Ishikawa (cell line): ENCODE measurements at regions not wholly inside any gene's neighbourhood (a gene's known extent, or its start where the extent isn't known, plus 50 kb on each side); places are given as distances from the start of the nearest gene placed in this dataset.

ENCODE experiments used
- CEBPB ChIP-seq: IDR thresholded peaks from 2 replicates; pipeline ENCODE4 v1.6.1; 2012
- CREB1 ChIP-seq: IDR thresholded peaks from 2 replicates; pipeline ENCODE4 v1.6.1; 2012; ENCODE audit warnings: low read depth
- EGR1 ChIP-seq: IDR thresholded peaks from 2 replicates; pipeline ENCODE4 v1.6.1; 2012
- EP300 ChIP-seq: IDR thresholded peaks from 2 replicates; pipeline ENCODE4 v1.6.1; 2012; ENCODE audit warnings: borderline replicate concordance
- FOXM1 ChIP-seq: IDR thresholded peaks from 2 replicates; pipeline ENCODE4 v1.6.1; 2012; ENCODE audit warnings: low read depth, borderline replicate concordance
- MAX ChIP-seq: IDR thresholded peaks from 2 replicates; pipeline ENCODE4 v1.6.1; 2012
- NFIC ChIP-seq: IDR thresholded peaks from 2 replicates; pipeline ENCODE4 v1.6.1; 2012
- RAD21 ChIP-seq: IDR thresholded peaks from 2 replicates; pipeline ENCODE4 v1.6.1; 2012; ENCODE audit warnings: low read depth
- REST ChIP-seq: IDR thresholded peaks from 2 replicates; pipeline ENCODE4 v1.6.1; 2012; ENCODE audit warnings: low read depth, mild to moderate bottlenecking
- TAF1 ChIP-seq: IDR thresholded peaks from 2 replicates; pipeline ENCODE4 v1.6.1; 2012; ENCODE audit warnings: low read depth, mild to moderate bottlenecking
- TCF12 ChIP-seq: IDR thresholded peaks from 2 replicates; pipeline ENCODE4 v1.6.1; 2012; ENCODE audit warnings: low read depth
- TEAD4 ChIP-seq: IDR thresholded peaks from 2 replicates; pipeline ENCODE4 v1.6.1; 2012
- YY1 ChIP-seq: IDR thresholded peaks from 2 replicates; pipeline ENCODE4 v1.6.1; 2012; ENCODE audit warnings: low read depth
- ZBTB7A ChIP-seq: IDR thresholded peaks from 2 replicates; pipeline ENCODE4 v1.6.1; 2012; ENCODE audit warnings: low read depth
- TF ChIP-seq, protein P1 (sequence below): IDR thresholded peaks from 2 replicates; pipeline ENCODE4 v1.6.1; 2012

DNA sequence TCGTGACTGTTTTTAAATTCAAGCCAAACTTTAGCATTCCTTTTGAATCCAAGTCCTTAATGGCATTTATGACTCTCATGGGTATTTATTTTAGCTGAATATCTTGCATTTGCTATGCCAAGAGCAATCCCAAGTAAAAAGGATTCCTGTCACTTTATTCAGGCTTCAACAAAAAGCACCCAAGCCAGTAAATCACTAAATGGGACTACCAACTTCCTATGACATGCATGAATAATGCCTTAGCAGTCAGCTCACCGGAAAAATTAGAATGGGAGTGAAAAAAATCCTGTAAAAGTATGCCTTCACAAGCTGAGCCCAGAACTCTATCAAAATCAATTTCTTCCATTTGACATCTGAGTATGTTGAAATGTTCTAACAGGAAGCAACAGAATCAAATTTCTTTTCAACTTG, 1297.9 kb downstream of the ROBO2 start:
- TF ChIP-seq EGR1 = no peak

GRCh38 chr3:78338405-78338804, 1298.5 kb downstream of the ROBO2 start:
- TF ChIP-seq EGR1 = no peak
- TF ChIP-seq, protein P1, sequence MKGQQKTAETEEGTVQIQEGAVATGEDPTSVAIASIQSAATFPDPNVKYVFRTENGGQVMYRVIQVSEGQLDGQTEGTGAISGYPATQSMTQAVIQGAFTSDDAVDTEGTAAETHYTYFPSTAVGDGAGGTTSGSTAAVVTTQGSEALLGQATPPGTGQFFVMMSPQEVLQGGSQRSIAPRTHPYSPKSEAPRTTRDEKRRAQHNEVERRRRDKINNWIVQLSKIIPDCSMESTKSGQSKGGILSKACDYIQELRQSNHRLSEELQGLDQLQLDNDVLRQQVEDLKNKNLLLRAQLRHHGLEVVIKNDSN = no peak
- no peak for TF ChIP-seq YY1
- no peak for TF ChIP-seq FOXM1

DNA sequence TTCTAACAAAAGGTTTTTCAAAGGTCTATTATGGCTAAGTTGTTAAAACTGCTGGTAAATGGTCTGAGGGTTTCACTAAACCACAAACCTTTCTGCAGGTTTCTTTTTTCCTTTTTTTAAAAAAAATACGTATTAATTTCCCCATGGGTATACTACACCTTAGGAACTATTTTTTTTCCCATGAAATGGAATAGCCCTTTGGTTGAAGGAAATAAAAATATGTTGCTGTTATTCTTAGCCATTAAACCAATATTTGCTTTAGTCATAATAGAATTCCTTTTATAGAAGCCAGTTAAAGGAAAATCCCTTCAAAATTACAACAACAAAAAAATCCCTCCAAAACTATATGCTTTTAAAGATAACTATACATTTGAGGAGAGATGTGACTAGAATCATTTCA, 1303.3 kb downstream of the ROBO2 start:
- no peak for TF ChIP-seq TEAD4
- no peak for TF ChIP-seq CREB1
- TF ChIP-seq NFIC = no peak
- TF ChIP-seq EGR1 = no peak
- no peak for TF ChIP-seq TAF1
- TF ChIP-seq MAX = no peak
- TF ChIP-seq YY1 = no peak
- no peak for TF ChIP-seq RAD21
- TF ChIP-seq FOXM1 = no peak
- TF ChIP-seq, protein P1 = no peak
- TF ChIP-seq REST = no peak
- TF ChIP-seq TCF12 = no peak
- TF ChIP-seq CEBPB = no peak
- TF ChIP-seq EP300 = no peak
- no peak for TF ChIP-seq ZBTB7A

DNA sequence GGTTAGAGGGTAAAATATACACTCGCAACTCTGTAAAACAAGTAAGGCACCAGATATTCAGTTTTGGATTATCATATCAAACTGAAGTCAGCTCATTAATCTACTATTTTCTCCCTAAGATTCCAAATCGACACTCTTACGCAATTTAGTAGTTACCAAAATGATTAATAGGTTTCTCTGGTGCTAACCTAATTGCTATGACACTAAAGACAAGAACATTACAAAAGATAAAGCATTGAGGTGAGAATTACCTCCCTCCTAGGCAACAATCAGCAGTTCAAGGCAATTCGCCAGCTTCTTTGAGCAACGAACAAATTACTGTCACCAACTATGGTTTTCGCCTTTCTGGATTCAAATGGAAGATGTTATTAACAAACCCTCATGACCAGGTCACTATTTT, 1305.0 kb downstream of the ROBO2 start:
- TF ChIP-seq CEBPB = no peak
- no peak for TF ChIP-seq TCF12
- no peak for TF ChIP-seq REST
- TF ChIP-seq, protein P1 = no peak
- TF ChIP-seq YY1 = no peak
- no peak for TF ChIP-seq RAD21
- no peak for TF ChIP-seq TEAD4

DNA sequence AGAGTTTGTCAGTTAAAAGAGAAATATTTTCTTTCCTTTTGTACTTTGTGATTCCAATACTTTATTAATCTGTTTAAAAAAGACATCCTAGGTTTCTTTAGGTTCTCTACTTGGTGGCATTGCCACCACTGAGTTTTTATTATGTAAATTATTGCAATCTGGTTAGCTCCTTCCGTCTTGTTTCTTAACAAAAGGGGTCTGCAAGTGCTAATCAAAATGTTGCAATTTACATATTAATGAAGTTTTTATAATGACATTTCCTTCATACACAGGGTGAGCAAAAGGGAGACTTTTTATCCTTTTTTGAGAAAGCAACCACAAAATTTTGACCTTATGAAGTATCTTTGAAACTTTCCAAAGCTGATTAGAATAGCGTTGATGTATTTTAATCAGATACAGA, 1307.3 kb downstream of the ROBO2 start:
- TF ChIP-seq TAF1 = no peak

DNA sequence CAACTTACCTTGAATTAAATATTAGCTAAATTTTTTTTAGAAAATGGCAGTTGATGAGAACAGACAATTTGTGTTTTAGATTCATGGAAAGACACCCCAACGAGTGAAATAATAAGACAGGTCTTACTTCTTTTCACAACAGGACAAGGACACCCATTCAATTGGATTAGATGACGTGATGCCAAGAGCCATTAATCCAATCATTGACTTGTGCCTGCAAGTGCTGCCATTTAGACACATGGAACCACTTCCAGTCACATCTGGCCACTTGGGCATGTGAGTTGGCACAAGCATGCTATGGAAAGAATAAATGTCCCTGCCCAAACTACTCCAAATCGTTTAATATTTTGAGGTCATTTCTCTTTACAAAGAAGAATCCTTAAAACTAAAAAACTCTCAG, 1308.8 kb downstream of the ROBO2 start:
- TF ChIP-seq RAD21 (no peak), TEAD4 (no peak), NFIC (no peak), MAX (no peak), EGR1 (no peak), TAF1 (no peak), CEBPB (no peak), FOXM1 (no peak), CREB1 (no peak), TCF12 (no peak), YY1 (no peak), EP300 (no peak), REST (no peak)
